ENCODE measurements at regions not wholly inside any gene's neighbourhood (a gene's known extent, or its start where the extent isn't known, plus 50 kb on each side); places are given as distances from the start of the nearest gene placed in this dataset.

DNA sequence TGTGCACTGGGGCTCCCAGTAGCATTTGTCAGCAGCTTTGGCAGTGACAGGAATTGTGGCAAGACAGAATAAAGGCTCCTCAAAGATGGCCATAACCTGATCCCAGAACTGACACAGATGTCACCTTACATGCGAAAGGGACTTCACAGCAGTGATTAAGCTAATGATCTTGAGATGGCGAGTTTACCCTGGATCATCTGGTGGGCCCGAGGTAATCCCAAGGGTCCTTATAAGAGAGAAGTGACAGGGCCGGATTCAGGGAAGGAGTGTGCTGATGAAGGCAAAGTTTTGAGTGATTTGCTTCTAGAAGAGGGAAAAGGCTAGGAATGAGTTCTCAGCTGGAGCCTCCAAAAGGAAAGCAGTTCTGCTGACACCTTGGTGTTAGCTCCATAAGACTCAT lies 333.9 kb downstream of the LPIN1 start:
- TF ChIP-seq YY1 (IDR thresholded peaks at IDR 0.05; ENCODE audit: insufficient read depth, insufficient read length) (no peak), ZNF274 (IDR thresholded peaks at IDR 0.05; ENCODE audit: low read depth, low read length) (no peak), SUZ12 (IDR thresholded peaks at IDR 0.05; ENCODE audit: extremely low read depth, insufficient read depth, insufficient read length) (no peak)
